Loucy (cell line): ENCODE measurements at regions not wholly inside any gene's neighbourhood (a gene's known extent, or its start where the extent isn't known, plus 50 kb on each side); places are given as distances from the start of the nearest gene placed in this dataset.

Experiments used
- H2AFZ ChIP-seq: fragments of 200-600 bp; sonication (generic); 2 replicates; pipeline ENCODE4 v1.6.0; 2016; ENCODE audit warnings: antibody characterized with exemption, mild to moderate bottlenecking, low read length, moderate library complexity
- H3F3A ChIP-seq: fragments of 200-600 bp; 2 replicates; pipeline ENCODE4 v1.6.0; 2016; ENCODE audit warnings: antibody characterized with exemption, low read depth, mild to moderate bottlenecking
- H3K27me3 ChIP-seq: fragments of 200-600 bp; sonication (generic); 2 replicates; pipeline ENCODE4 v1.6.1; 2014; ENCODE audit warnings: low read length, mild to moderate bottlenecking; ENCODE audit not compliant: insufficient read depth, poor library complexity, severe bottlenecking
- H3K36me3 ChIP-seq: fragments of 200-600 bp; sonication (generic); 2 replicates; pipeline ENCODE4 v1.6.1; 2016; ENCODE audit warnings: low read length; ENCODE audit not compliant: insufficient read depth
- H3K4me1 ChIP-seq: fragments of 200-600 bp; sonication (generic); 2 replicates; pipeline ENCODE4 v1.5.1; 2014; ENCODE audit warnings: low read length, mild to moderate bottlenecking; ENCODE audit not compliant: insufficient read depth, poor library complexity, severe bottlenecking
- H3K4me2 ChIP-seq: fragments of 200-600 bp; sonication (generic); 2 replicates; pipeline ENCODE4 v1.6.0; 2014; ENCODE audit warnings: antibody characterized with exemption, low read length, low read depth, mild to moderate bottlenecking; ENCODE audit not compliant: poor library complexity, severe bottlenecking
- H3K4me3 ChIP-seq: fragments of 200-600 bp; sonication (generic); 2 replicates; pipeline ENCODE4 v1.5.1; 2014; ENCODE audit warnings: low read length, mild to moderate bottlenecking, mixed read lengths; ENCODE audit not compliant: poor library complexity, severe bottlenecking
- H3K79me2 ChIP-seq: fragments of 200-600 bp; sonication (generic); 2 replicates; pipeline ENCODE4 v1.6.1; 2014; ENCODE audit warnings: low read length; ENCODE audit not compliant: insufficient read depth
- H3K9ac ChIP-seq: fragments of 200-600 bp; sonication (generic); 2 replicates; pipeline ENCODE4 v1.6.0; 2014; ENCODE audit warnings: mild to moderate bottlenecking, low read depth, low read length, moderate library complexity; ENCODE audit not compliant: poor library complexity, severe bottlenecking
- H3K9me2 ChIP-seq: fragments of 200-600 bp; sonication (generic); replicated peaks from 2 replicates; pipeline ENCODE4 v1.6.1; 2016; ENCODE audit warnings: low read depth, low read length, mixed read lengths
- H3K9me3 ChIP-seq: fragments of 200-600 bp; sonication (generic); 2 replicates; pipeline ENCODE4 v1.6.1; 2014; ENCODE audit warnings: mild to moderate bottlenecking, antibody characterized with exemption, low read length, low read depth; ENCODE audit not compliant: insufficient read depth
- H4K20me1 ChIP-seq: fragments of 200-600 bp; sonication (generic); 2 replicates; pipeline ENCODE4 v1.6.0; 2014; ENCODE audit warnings: antibody characterized with exemption, low read length, mild to moderate bottlenecking; ENCODE audit not compliant: insufficient read depth, poor library complexity, severe bottlenecking
- CTCF ChIP-seq: fragments of 200-600 bp; sonication (generic); conservative IDR thresholded peaks from 2 replicates; pipeline ENCODE4 v1.5.1; 2014; ENCODE audit warnings: mild to moderate bottlenecking, antibody characterized with exemption, low read length
- EZH2phosphoT487 ChIP-seq: fragments of 200-600 bp; IDR thresholded peaks from 2 replicates; pipeline ENCODE4 v1.6.1; 2018; ENCODE audit warnings: antibody characterized with exemption, mild to moderate bottlenecking, moderate library complexity, borderline replicate concordance

GRCh38 chr10:112896722-112897121 is 53.3 kb upstream of the TCF7L2 start:
- Histone ChIP-seq H2AFZ (no peak overlapping the region), H3K27me3 (no peaks in the 10 kb centered on the region), H3K4me1 (no peaks in the 10 kb centered on the region), H3K9me3 (no peaks in the 10 kb centered on the region), H3K9me2 (no peaks in the 10 kb centered on the region), H3K9ac (no peak overlapping the region), H3K36me3 (no peaks in the 10 kb centered on the region), H3K79me2 (no peaks in the 10 kb centered on the region), H3K4me2 (no peak overlapping the region), H3F3A (no peaks in the 10 kb centered on the region), H4K20me1 (no peaks in the 10 kb centered on the region), H3K4me3 (no peak overlapping the region)
- no peak for TF ChIP-seq EZH2phosphoT487
- TF ChIP-seq CTCF, result no peak

- H3K4me1 ChIP-seq, result no peaks in the 10 kb centered on the region
- no peak for TF ChIP-seq EZH2phosphoT487
- no peak for TF ChIP-seq CTCF
- no peaks in the 10 kb centered on the region for H3K79me2 ChIP-seq
- no peak overlapping the region for H2AFZ ChIP-seq
- H3K27me3 ChIP-seq, result no peaks in the 10 kb centered on the region
- no peak overlapping the region for H3K9ac ChIP-seq
- H3F3A ChIP-seq, result no peaks in the 10 kb centered on the region
- H3K36me3 ChIP-seq, result no peaks in the 10 kb centered on the region
- H3K9me3 ChIP-seq, result no peaks in the 10 kb centered on the region
- no peak overlapping the region for H3K4me2 ChIP-seq
- H3K9me2 ChIP-seq, result no peaks in the 10 kb centered on the region
- no peak overlapping the region for H3K4me3 ChIP-seq
- no peaks in the 10 kb centered on the region for H4K20me1 ChIP-seq
Observed at GRCh38 chr10:112898540-112899390, 51.3 kb upstream of the TCF7L2 start.

DNA sequence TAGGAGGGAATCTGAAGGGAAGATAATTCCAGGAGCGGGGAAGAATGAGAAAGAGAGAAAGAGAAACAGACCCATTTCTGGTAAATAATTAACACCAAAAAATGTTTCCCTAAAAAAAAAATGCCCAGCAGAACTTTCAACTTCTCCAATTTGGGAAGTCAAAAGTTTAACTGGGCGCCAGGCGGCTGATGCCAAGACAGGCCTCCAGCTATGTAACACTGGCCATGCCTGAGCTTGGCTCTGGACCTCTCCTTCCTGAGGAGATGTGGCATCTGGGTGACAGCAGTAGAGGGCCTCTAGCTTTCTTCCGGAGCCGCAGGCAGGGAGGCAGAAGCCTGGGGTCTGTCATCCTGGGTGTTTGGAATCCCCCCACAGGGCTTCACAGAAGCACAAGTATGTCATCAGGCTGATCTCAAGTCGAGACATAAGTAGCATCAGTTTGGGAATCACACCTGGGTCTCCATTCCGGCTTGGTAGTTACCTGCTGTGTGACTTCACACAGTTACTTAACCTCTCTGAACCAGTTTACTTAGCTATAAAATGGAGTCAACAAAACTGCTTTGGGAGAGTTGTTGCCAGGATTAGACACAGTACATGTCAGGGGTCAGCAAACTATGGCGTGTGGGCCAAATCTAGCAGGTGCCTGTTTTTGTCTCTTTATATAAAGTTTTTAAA is 50.5 kb upstream of the TCF7L2 start:
- Histone ChIP-seq H3K4me2 (no peak overlapping the region), H3F3A (no peaks in the 10 kb centered on the region), H4K20me1 (no peaks in the 10 kb centered on the region), H3K9me3 (no peaks in the 10 kb centered on the region), H3K79me2 (no peaks in the 10 kb centered on the region), H2AFZ (no peak overlapping the region), H3K4me3 (no peak overlapping the region), H3K36me3 (no peaks in the 10 kb centered on the region), H3K9ac (no peak overlapping the region), H3K4me1 (no peaks in the 10 kb centered on the region), H3K27me3 (no peaks in the 10 kb centered on the region), H3K9me2 (no peaks in the 10 kb centered on the region)
- TF ChIP-seq EZH2phosphoT487 (no peak), CTCF (no peak)
